ENCODE measurements at regions not wholly inside any gene's neighbourhood (a gene's known extent, or its start where the extent isn't known, plus 50 kb on each side); places are given as distances from the start of the nearest gene placed in this dataset.

DNA sequence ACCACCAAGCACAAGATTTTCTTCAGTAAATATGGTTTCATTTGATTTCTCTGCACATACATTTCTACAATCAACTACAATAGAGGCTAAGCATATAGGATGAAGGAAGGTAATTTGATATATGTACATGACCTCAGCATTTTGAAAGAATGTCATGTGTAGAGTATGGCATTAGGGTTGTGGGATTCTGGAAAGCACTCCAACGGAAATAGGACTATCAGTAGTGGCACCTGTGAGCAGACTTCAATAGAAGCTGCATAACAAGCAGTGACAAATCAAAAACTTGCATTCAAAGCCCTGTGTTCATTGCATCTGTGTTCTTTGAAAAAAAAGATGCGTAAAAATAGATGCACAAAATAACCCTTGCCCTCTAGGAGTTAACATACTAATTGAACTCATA, 57.5 kb upstream of the EYA4 start:
- dilution Hi-C loops (cut with MboI; ENCODE audit: extremely low pct_ligation_motif_present, low sequenced_read_pairs), result no loop called here
- BruUV-seq (replicated peaks), result no TSS peak

More for the DNA sequence above, 57.5 kb upstream of the EYA4 start:
- Histone ChIP-seq H3K4me1 (ENCODE audit: control insufficient read depth, extremely low read depth, insufficient read depth, low read length) (no peaks in the 10 kb centered on the region), H3K79me2 (ENCODE audit: control insufficient read depth, insufficient read depth, low read length) (no peaks in the 10 kb centered on the region), H3K4me2 (ENCODE audit: insufficient read depth, low read length) (no peak overlapping the region), H3K9me1 (replicated peaks; ENCODE audit: control insufficient read depth, extremely low read depth, insufficient read depth, low read length) (no peaks in the 10 kb centered on the region), H2AFZ (ENCODE audit: low read depth, low read length) (no peak overlapping the region), H3K9me3 (replicated peaks; ENCODE audit: control insufficient read depth, insufficient read depth, low read length) (no peaks in the 10 kb centered on the region), H3K4me3 (replicated peaks in 1 of 3; ENCODE audit: insufficient read depth in 1 of 3, low read depth in 1 of 3, low read length in 3 of 3) (no peak overlapping the region), H4K20me1 (replicated peaks; ENCODE audit: control insufficient read depth, extremely low read depth, insufficient read depth, low read length) (no peaks in the 10 kb centered on the region), H3K36me3 (ENCODE audit: control insufficient read depth in 2 of 2, extremely low read depth in 1 of 2, insufficient read depth in 2 of 2, low read length in 2 of 2) (no peaks in the 10 kb centered on the region), H3K9ac (replicated peaks; ENCODE audit: extremely low read depth, insufficient read depth, low read length) (no peak overlapping the region), H3K27me3 (ENCODE audit: control insufficient read depth in 2 of 2, insufficient read depth in 2 of 2, low read length in 2 of 2) (no peaks in the 10 kb centered on the region), H3K27ac (ENCODE audit: insufficient read depth, low read depth, low read length) (no peak overlapping the region)
- CTCF ChIA-PET, result interaction anchor here (0.8 to 1.5 kb wide), 2 partner anchors 14 to 221 kb away, joined by 3 to 4 read pairs; no protein-coding TSS in a partner anchor
- DNase-seq (ENCODE audit: low read depth, low spot score), result no peak
- intact Hi-C loops (cut with micrococcal nuclease), result loop anchor here (2.0 kb wide), 2 partner anchors 329 to 733 kb away; no protein-coding TSS in a partner anchor
- POLR2A ChIA-PET, result no interaction called here
- TF ChIP-seq MYC (IDR thresholded peaks at IDR 0.05; ENCODE audit: low read depth, low read length), result no peak
- TF ChIP-seq, protein P1, sequence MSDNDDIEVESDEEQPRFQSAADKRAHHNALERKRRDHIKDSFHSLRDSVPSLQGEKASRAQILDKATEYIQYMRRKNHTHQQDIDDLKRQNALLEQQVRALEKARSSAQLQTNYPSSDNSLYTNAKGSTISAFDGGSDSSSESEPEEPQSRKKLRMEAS (IDR thresholded peaks at IDR 0.05; ENCODE audit: insufficient read depth, insufficient read length), result no peak
- TF ChIP-seq GATA2 (IDR thresholded peaks at IDR 0.05; ENCODE audit: insufficient read depth, insufficient read length, low read depth, low read length), result no peak
- TF ChIP-seq JUN (IDR thresholded peaks at IDR 0.05; ENCODE audit: borderline replicate concordance, insufficient read depth, insufficient read length, low read depth), result no peak
- no peak for TF ChIP-seq FOS (IDR thresholded peaks at IDR 0.05; ENCODE audit: borderline replicate concordance, insufficient read depth, low read length)
- TF ChIP-seq EZH2 (IDR thresholded peaks at IDR 0.05; ENCODE audit: borderline replicate concordance, low read depth, low read length, severe bottlenecking), result no peak
- TF ChIP-seq POLR2A (IDR thresholded peaks at IDR 0.05; ENCODE audit: low read depth, low read length), result no peak
- TF ChIP-seq, protein P2, sequence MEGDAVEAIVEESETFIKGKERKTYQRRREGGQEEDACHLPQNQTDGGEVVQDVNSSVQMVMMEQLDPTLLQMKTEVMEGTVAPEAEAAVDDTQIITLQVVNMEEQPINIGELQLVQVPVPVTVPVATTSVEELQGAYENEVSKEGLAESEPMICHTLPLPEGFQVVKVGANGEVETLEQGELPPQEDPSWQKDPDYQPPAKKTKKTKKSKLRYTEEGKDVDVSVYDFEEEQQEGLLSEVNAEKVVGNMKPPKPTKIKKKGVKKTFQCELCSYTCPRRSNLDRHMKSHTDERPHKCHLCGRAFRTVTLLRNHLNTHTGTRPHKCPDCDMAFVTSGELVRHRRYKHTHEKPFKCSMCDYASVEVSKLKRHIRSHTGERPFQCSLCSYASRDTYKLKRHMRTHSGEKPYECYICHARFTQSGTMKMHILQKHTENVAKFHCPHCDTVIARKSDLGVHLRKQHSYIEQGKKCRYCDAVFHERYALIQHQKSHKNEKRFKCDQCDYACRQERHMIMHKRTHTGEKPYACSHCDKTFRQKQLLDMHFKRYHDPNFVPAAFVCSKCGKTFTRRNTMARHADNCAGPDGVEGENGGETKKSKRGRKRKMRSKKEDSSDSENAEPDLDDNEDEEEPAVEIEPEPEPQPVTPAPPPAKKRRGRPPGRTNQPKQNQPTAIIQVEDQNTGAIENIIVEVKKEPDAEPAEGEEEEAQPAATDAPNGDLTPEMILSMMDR (IDR thresholded peaks at IDR 0.05; ENCODE audit: extremely low read depth in 1 of 2, insufficient read depth in 1 of 2, low read depth in 1 of 2, low read length in 2 of 2), result no peak
- FAIRE-seq, result no peak

Measured in endothelial cell of umbilical vein (primary cell).